Neural progenitor cell (in vitro differentiated cells): ENCODE measurements at regions not wholly inside any gene's neighbourhood (a gene's known extent, or its start where the extent isn't known, plus 50 kb on each side); places are given as distances from the start of the nearest gene placed in this dataset.

Experiments
- CTCF ChIP-seq: fragments of 200-600 bp; sonication (generic); IDR thresholded peaks from 2 replicates; pipeline ENCODE4 v1.5.1; 2017; ENCODE audit warnings: antibody characterized with exemption, mild to moderate bottlenecking
- EZH2 ChIP-seq: fragments of 200-600 bp; sonication (generic); IDR thresholded peaks from 2 replicates; pipeline ENCODE4 v1.6.1; 2017; ENCODE audit warnings: antibody characterized with exemption, mild to moderate bottlenecking, moderate library complexity

- TF ChIP-seq CTCF (no peak), EZH2 (no peak)
Observed at GRCh38 chr20:24382331-24382730, 87.1 kb upstream of the SYNDIG1 start.
